ENCODE measurements at regions not wholly inside any gene's neighbourhood (a gene's known extent, or its start where the extent isn't known, plus 50 kb on each side); places are given as distances from the start of the nearest gene placed in this dataset.
"Not testable (repeated sequence)": the region's sequence is repeated elsewhere in the genome, so short reads cannot be mapped to it uniquely, and the experiment has no call there.

DNA sequence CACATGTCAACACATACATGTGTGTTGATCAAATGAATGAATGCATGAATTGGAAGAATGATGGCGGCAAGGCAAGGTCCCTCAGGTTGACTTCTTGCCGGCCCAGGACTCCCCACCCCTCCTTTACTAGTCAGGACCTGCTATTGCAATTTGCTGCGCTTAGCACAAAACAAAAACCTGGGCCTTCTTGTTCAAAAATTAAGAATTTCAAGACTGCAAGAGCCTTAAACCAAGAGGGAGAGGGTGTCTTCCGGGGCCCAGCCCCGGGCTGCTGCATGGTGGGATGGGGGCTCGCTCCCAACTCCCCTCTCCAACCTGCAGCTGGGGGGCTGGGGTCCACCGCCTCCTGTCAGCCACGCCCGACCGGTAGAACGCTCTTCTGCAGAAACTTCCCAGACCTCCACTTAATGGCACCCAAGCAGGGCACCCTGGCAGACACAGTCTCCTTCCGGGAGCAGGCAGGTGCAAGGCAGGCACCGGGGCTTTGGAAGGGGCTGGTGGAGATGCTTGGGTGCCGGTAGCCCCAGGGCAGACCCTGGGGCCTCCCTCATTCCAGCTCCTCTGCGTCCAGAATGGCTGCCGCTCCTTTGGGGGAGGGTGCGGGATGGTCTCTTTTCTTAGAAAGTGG is 2896.5 kb downstream of the RPIA start:
- DNase-seq; in situ Hi-C loops (cut with HindIII; ENCODE audit: low pct_ligation_motif_present, low pct_unique_long_range_greater_than_20kb, low sequenced_read_pairs): not testable (repeated sequence)

DNA sequence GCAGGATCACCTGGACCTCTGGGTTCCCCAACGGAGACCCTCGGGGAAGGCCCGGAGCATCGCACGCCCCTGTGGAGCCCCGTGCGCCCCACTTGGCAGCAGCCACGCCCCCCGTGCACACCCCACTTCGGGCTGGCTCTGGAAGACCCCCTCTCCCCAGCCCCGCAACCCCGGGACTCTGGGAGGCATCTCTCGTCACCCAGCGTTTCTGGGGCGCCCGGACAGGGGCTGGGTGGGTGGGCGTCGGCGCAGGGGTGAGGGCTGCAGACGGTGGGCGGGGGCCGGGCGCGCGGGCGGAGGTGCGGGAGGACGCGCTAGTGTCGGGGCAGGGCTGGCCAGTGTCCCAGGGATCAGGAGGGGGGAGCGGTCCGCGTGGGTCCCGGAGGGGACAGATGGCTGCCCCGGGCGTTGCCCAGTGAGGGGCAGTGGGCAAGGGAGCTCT is 2897.3 kb downstream of the RPIA start:
- DNase-seq; in situ Hi-C loops (cut with HindIII; ENCODE audit: low pct_ligation_motif_present, low pct_unique_long_range_greater_than_20kb, low sequenced_read_pairs): not testable (repeated sequence)

DNA sequence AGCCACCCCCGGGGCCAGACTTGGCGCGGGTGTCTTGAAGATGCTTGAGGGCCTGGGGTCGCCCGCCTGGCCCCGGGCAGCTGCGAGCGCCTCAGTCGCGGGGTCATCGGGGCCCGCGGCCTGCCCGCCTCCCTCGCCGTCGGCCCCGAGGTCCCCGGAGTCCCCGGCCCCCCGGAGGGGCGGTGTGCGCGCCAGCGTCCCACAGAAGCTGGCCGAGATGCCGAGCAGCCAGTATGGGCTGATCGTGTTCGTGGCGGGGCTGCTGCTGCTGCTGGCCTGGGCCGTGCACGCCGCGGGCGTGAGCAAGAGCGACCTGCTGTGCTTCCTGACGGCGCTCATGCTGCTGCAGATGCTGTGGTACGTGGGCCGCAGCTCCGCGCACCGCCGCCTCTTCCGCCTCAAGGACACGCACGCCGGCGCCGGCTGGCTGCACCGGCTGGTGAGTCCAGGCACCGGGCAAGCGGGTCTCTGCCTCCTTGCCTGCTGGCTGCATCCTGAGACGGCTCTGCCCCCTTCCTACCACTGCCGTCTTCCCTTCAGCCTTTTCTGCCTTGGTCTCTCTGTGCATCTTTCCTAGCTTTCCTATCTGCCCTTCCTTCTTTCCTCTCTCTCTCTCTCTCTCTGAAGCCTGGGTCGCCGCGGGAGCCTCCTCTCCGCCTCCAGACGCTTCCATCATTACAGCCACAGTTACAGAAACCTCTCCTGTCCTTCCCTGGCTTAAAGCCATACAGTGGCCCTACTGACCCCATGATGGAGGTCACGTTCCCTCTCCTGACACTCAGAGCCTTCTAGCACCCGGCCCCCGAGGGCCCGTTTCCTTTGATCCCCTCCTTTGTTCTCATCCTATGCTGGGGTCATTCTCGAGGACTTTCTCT is 2898.2 kb downstream of the RPIA start:
- DNase-seq; in situ Hi-C loops (cut with HindIII; ENCODE audit: low pct_ligation_motif_present, low pct_unique_long_range_greater_than_20kb, low sequenced_read_pairs): not testable (repeated sequence)

DNA sequence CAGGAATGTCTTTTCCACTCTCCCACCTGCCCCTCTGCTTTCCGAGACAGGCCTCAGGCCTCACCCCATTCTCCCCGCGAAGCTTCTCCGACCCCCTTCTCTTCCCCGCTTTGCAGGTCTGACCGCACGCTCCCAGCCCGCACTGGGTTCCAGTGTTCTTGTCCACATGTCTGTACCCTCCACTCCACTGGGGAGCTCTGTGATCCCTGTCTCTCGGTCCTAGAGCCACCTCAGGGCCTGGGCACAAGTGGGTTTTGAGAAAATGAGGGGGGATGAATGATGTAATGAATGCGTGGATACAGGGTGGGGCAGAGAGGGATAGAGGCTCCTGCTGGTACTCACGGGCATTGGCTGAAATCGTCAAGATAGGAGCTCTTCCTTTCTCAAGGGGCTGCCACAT is 2898.9 kb downstream of the RPIA start:
- DNase-seq; in situ Hi-C loops (cut with HindIII; ENCODE audit: low pct_ligation_motif_present, low pct_unique_long_range_greater_than_20kb, low sequenced_read_pairs): not testable (repeated sequence)

DNA sequence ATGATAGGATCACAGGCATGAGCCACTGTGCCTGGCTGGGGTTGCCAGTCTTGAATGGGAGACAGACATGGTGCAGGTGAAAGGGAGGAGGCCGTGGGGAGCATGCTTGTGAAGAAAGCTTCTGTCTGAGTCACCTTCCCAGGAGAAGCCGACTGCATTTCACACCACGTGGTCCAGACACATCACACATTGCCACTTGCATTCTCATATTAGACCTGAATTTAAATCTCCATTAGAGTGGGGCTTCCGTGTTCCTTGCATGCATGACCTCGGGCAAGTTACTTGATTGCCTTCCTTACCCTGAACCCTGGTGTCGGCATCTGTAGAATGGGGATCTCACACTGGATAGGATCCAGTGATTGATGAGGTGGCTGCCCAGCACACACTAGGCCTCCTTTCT is 2899.6 kb downstream of the RPIA start:
- in situ Hi-C loops (cut with HindIII; ENCODE audit: low pct_ligation_motif_present, low pct_unique_long_range_greater_than_20kb, low sequenced_read_pairs); DNase-seq: not testable (repeated sequence)

DNA sequence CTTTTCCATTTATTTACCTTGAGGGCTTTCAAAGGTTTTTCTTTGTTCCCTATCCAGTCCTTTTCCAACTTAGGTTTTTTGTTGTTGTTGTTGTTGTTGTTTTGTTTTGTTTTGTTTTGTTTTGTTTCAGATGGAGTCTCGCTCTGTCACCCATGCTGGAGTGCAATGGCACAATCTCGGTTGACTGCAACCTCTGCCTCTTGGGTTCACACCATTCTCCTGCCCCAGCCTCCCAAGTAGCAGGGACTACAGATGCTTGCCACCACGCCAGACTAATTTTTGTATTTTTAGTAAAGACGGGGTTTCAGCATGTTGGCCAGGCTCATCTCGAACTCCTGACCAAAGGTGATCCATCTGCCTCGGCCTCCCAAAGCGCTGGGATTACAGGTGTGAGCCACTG is 2906.0 kb downstream of the RPIA start:
- DNase-seq; in situ Hi-C loops (cut with HindIII; ENCODE audit: low pct_ligation_motif_present, low pct_unique_long_range_greater_than_20kb, low sequenced_read_pairs): not testable (repeated sequence)

DNA sequence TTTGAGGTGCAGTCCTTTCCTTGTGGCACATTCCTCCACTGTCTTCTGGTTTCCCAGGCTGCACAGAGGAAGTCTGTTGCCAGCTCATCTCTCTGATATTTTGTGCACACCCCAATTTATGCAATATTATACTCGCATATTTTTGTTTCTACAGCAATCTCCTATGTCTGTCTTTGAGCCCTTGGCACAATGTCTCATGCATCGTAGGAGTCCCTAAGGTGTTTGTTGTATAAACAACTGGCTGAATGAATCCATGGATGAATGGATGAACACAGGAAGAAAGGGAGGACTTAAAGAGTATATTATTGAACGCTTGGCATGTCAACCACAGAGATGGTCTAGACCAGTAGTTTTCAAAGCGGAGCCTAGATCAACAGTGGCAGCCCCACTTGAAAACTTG is 2907.0 kb downstream of the RPIA start:
- DNase-seq; in situ Hi-C loops (cut with HindIII; ENCODE audit: low pct_ligation_motif_present, low pct_unique_long_range_greater_than_20kb, low sequenced_read_pairs): not testable (repeated sequence)

DNA sequence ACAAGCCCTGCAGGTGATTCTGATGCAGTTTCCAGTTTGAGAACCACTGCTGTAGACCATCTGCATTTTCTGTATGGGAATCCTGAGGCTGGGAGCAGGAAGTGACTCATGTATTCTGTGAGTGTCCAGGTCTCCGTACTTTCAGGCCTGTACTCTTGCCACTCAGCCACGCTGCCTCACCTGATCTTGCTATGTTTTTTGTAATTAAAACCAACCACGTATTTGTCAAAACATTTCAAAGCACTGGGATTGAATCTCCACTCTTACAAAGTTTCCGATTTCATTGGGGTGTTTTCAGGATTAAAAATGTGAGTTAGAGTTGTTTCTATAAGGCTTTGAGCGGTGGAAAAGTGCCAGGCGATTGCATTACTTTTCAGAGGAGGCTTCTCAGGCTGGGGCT is 2907.5 kb downstream of the RPIA start:
- in situ Hi-C loops (cut with HindIII; ENCODE audit: low pct_ligation_motif_present, low pct_unique_long_range_greater_than_20kb, low sequenced_read_pairs); DNase-seq: not testable (repeated sequence)

DNA sequence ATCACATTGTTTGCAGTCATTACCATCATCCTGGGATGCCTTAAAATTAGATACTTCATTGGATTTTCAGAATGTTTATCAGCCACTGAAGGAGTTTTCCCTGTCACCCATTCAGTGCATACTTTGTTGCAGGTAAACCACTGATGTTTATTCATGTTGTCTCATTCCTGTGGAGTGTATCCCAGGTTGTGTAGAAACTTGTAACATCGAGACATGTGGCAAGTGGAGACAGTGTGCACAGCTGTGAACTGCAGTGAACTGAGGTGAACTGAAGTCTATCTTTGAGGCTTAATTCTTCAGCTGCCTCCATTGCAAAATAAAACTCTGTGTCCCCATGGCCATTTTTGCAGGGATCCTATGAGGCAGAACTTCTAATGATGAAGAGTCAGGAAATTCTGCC is 2911.4 kb downstream of the RPIA start:
- DNase-seq; in situ Hi-C loops (cut with HindIII; ENCODE audit: low pct_ligation_motif_present, low pct_unique_long_range_greater_than_20kb, low sequenced_read_pairs): not testable (repeated sequence)

DNA sequence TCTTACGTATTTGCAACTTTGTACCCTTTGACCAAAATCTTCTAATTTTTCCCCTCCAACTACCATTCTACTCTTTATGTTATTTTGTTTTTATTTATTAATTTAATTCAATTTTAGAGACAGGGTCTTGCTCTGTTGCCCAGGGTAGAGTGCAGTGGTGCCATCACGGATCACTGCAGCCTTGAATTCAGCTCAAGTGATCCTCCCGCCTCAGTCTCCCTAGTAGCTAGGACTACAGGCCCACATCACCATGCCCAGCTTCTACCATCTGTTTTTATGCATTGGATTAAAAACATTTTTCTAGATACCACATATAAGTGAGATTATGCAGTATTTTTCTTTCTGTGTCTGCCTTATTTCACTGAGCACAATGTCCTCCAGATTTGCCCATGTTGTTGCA is 2912.5 kb downstream of the RPIA start:
- DNase-seq; in situ Hi-C loops (cut with HindIII; ENCODE audit: low pct_ligation_motif_present, low pct_unique_long_range_greater_than_20kb, low sequenced_read_pairs): not testable (repeated sequence)

DNA sequence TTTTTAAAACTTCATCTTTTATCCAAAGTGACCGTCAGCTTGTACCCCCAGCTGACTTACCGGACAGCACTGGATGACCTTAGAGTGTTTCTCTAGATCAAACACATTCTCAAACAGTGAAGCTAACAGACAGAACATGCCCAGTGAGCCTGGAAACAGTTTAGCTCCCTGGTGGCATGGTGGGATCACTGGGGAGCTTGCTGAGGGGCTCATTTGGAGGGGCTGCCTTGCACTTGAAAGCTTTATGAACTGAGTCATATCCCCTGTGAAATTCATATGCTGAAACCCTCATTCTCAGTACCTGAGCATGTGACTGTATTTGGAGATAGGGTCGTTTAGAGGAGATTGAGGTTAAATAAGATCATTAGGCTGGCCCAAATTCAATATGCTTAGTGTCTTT is 2913.2 kb downstream of the RPIA start:
- DNase-seq; in situ Hi-C loops (cut with HindIII; ENCODE audit: low pct_ligation_motif_present, low pct_unique_long_range_greater_than_20kb, low sequenced_read_pairs): not testable (repeated sequence)

DNA sequence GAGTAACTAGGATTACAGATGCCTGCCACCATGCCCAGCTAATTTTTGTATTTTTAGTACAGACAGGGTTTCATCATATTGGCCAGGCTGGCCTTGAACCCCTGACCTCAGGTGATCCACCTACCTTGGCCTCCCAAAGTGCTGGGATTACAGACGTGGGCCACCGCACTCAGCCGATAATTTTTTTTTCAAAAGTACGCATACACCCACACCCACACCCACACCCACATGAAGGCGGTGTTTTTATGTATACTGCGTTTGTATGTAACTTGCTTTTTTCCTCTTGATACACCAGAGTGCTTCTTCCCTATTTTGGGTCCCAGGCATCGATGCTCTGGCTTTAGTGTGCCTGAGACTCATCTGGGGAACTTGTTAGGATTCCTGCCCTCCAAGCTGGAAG is 2932.3 kb downstream of the RPIA start:
- in situ Hi-C loops (cut with HindIII; ENCODE audit: low pct_ligation_motif_present, low pct_unique_long_range_greater_than_20kb, low sequenced_read_pairs); DNase-seq: not testable (repeated sequence)

DNA sequence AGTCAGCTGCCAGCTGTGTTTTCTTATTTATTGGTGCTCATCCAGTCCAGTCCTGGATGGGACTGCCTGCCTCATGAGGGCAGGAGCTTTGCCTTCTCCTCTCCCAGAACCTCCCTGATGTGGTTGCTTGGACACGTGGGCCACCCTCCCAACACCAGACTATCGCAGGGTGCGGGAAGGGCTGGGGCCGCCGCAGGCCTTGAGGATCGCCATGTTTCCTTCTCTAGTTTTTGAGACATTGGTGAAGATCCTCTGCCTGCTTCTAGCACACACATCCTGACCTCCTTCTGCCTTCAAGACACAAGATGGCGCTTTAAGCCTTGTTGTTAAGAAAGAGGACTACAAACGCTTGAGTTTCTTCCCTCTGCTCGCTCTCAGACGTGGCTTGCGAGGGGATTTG is 2937.0 kb downstream of the RPIA start:
- DNase-seq; in situ Hi-C loops (cut with HindIII; ENCODE audit: low pct_ligation_motif_present, low pct_unique_long_range_greater_than_20kb, low sequenced_read_pairs): not testable (repeated sequence)

DNA sequence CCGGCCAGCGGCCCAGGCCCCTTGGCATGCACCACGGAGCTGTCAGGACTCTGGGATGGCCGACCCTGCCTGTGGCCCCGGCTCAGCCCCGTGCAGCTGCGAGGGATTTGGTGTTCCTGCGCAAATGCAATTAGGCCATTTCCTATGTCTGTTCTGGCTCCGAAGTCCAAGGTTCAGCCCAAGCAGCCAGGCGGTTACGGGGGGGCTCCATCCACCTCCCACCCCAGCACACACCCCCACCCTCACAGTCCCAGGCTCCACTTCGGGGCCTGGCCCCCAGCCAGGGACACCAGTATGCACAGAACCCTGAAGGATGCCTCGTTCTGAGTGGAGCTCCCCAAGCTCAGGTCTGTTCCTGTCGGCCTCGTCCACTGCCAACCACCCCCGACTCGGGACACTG is 2965.7 kb downstream of the RPIA start:
- DNase-seq; in situ Hi-C loops (cut with HindIII; ENCODE audit: low pct_ligation_motif_present, low pct_unique_long_range_greater_than_20kb, low sequenced_read_pairs): not testable (repeated sequence)

DNA sequence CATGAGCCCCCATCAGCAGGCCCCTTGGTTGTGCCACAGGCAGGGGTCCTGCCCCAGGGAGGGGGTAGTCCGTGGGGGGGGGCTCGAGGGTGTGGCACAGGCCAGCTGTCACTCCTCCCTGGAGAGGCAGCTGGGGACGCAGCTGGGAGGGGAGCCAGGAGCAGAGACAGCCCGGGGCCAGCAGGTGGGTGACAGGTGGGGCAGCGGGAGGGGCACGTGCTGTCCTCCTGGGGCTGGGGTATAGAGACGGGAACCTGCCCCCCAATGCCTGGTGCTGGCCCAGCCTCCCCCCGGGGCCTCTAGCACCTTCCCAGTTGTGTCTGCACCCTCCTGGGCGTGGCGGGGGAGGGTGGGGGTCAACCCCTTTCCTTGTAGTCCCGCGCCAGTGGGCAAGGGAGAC is 2966.9 kb downstream of the RPIA start:
- in situ Hi-C loops (cut with HindIII; ENCODE audit: low pct_ligation_motif_present, low pct_unique_long_range_greater_than_20kb, low sequenced_read_pairs); DNase-seq: not testable (repeated sequence)

DNA sequence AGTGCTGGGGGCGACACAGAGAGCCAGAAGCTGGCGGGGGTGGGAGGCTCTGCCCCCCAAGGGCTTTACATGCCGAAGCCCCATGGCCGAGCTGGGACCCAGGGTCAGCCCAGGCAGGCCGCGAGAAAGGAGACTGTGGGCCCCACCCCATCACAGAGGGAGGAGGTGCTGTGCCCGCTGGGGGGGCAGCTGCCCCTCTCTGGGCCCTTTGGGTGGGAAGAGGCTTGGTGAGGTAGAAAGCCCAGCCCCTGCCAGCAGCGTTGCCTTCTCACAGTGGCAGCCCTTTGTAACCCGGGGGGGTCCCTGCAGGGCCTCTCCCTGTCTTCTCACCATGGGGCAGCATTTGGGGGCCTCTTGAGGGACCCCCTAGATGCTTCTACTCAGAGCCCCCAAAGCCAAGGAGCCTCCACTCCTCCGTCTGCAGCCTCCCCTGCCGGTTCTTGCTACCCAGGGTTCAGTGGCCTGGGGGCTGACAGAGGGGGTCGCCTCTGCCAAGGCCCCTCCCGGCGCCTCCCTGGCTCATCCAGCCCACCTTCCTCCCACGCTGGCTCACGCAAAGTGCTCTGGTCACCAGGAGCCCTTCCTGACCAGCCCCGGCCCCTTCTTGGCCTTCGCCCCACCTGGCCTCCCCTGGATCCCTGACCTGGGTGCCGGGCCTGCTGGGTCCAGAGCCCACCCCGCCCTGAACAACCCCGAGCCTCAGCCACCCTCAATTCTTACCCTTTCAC is 2967.9 kb downstream of the RPIA start:
- DNase-seq; in situ Hi-C loops (cut with HindIII; ENCODE audit: low pct_ligation_motif_present, low pct_unique_long_range_greater_than_20kb, low sequenced_read_pairs): not testable (repeated sequence)

DNA sequence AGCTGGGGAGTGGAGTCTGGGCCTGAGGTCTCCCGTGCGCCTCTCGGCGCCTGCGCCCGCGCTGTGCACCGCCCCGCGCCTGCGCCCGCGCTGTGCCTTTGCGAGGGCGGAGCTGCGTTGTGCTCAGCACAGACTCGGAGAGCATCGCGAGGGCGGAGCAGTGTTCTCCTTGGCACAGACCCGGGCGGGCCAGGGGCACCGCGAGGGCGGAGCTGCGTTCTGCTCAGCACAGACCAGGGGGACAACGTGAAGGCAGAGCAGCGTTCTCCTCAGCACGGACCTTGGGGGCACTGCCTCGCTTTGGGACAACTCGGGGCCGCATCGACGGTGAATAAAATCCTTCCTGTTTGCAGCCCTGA is 2968.4 kb downstream of the RPIA start:
- DNase-seq; in situ Hi-C loops (cut with HindIII; ENCODE audit: low pct_ligation_motif_present, low pct_unique_long_range_greater_than_20kb, low sequenced_read_pairs): not testable (repeated sequence)

DNA sequence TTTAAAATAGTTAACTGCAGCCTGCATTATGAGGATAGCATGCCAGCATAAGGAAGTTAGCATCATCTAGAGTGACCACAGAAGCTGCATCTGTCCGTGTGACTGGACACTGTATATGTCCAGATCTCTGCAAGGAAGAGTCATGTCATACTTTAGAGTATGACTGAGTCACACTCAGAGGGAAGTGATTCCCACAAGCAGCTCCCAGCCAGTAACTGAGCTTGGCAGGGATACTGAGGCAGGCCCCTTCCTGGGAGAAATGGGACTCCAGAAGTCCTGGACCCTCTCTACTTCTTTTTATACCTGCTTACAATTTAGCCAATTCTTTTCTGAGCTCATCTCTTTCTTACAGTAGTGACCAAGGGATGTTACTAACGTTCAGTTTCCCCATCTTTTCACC is 2975.9 kb downstream of the RPIA start:
- DNase-seq; in situ Hi-C loops (cut with HindIII; ENCODE audit: low pct_ligation_motif_present, low pct_unique_long_range_greater_than_20kb, low sequenced_read_pairs): not testable (repeated sequence)

DNA sequence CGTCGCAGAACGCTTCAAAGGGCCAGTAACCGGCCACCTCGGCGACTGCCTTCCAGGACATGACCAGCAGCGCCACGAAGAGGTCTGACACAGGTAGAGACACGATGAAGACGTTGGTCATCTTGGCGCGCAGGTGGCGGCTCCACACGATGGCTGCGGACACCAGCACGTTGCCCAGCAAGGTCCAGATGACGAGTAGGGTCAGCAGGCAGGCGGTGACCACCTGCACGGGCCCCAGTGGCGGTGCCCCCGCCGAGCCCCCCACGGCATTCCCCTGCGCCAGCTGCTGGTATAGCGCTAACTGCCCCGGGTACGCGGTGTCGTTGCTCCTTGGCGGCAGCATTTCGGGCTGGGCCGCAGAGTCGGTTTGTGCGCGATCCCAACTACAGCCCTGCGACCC is 2994.1 kb downstream of the RPIA start:
- in situ Hi-C loops (cut with HindIII; ENCODE audit: low pct_ligation_motif_present, low pct_unique_long_range_greater_than_20kb, low sequenced_read_pairs); DNase-seq: not testable (repeated sequence)

Measured in ACHN (cell line).